Neural crest cell (in vitro differentiated cells): ENCODE measurements at regions not wholly inside any gene's neighbourhood (a gene's known extent, or its start where the extent isn't known, plus 50 kb on each side); places are given as distances from the start of the nearest gene placed in this dataset.

Experiments used
- DNase-seq: peaks from one replicate; pipeline ENCODE4 v3.0.0; 2021; ENCODE audit warnings: low read depth, mixed read lengths, low spot score
- H3K27ac Mint-ChIP-seq: one replicate; pipeline ENCODE4 v1.8.0; 2021; ENCODE audit warnings: mild to moderate bottlenecking, mixed read lengths; ENCODE audit not compliant: unreplicated experiment
- H3K27me3 Mint-ChIP-seq: 2 replicates; pipeline ENCODE4 v1.8.0; 2021; ENCODE audit warnings: low read depth, mild to moderate bottlenecking, mixed read lengths
- H3K36me3 Mint-ChIP-seq: 2 replicates; pipeline ENCODE4 v1.8.0; 2021; ENCODE audit warnings: low read depth, mild to moderate bottlenecking, mixed read lengths
- H3K4me1 Mint-ChIP-seq: 2 replicates; pipeline ENCODE4 v1.8.0; 2021; ENCODE audit warnings: mixed read lengths
- H3K4me3 Mint-ChIP-seq: one replicate; pipeline ENCODE4 v1.8.0; 2021; ENCODE audit warnings: mild to moderate bottlenecking, mixed read lengths
- H3K9me3 Mint-ChIP-seq: 2 replicates; pipeline ENCODE4 v1.8.0; 2021; ENCODE audit warnings: mixed read lengths
- CTCF ChIP-seq: fragments of 200-600 bp; sonication (generic); conservative IDR thresholded peaks from 2 replicates; pipeline ENCODE4 v1.5.0; 2021; ENCODE audit warnings: antibody characterized with exemption, mild to moderate bottlenecking

GRCh38 chr2:12151716-12152115, 405.3 kb downstream of the LPIN1 start:
- no peaks in the 10 kb centered on the region for H3K36me3 Mint-ChIP-seq
- TF ChIP-seq CTCF, result no peak
- no peaks in the 10 kb centered on the region for H3K9me3 Mint-ChIP-seq
- no peak overlapping the region for H3K27ac Mint-ChIP-seq
- H3K27me3 Mint-ChIP-seq, result no peaks in the 10 kb centered on the region
- no peak overlapping the region for H3K4me3 Mint-ChIP-seq
- peaks cover 8% of the 10 kb centered on the region for H3K4me1 Mint-ChIP-seq
- no peak for DNase-seq

- H3K36me3 Mint-ChIP-seq, result no peaks in the 10 kb centered on the region
- H3K9me3 Mint-ChIP-seq, result peaks cover 3% of the 10 kb centered on the region
- DNase-seq, result no peak
- no peak for TF ChIP-seq CTCF
- H3K4me1 Mint-ChIP-seq, result peaks cover 8% of the 10 kb centered on the region
- H3K4me3 Mint-ChIP-seq, result no peak overlapping the region
- H3K27me3 Mint-ChIP-seq, result no peaks in the 10 kb centered on the region
- no peak overlapping the region for H3K27ac Mint-ChIP-seq
Measured at GRCh38 chr2:12152888-12153287, 406.5 kb downstream of the LPIN1 start.

- H3K9me3 Mint-ChIP-seq, result peaks cover 5% of the 10 kb centered on the region
- no peak for TF ChIP-seq CTCF
- DNase-seq, result no peak
- no peak overlapping the region for H3K4me3 Mint-ChIP-seq
- no peaks in the 10 kb centered on the region for H3K36me3 Mint-ChIP-seq
- peaks cover 8% of the 10 kb centered on the region for H3K4me1 Mint-ChIP-seq
- H3K27me3 Mint-ChIP-seq, result no peaks in the 10 kb centered on the region
- no peak overlapping the region for H3K27ac Mint-ChIP-seq
Measured at GRCh38 chr2:12155303-12156051, 409.0 kb downstream of the LPIN1 start.

DNA sequence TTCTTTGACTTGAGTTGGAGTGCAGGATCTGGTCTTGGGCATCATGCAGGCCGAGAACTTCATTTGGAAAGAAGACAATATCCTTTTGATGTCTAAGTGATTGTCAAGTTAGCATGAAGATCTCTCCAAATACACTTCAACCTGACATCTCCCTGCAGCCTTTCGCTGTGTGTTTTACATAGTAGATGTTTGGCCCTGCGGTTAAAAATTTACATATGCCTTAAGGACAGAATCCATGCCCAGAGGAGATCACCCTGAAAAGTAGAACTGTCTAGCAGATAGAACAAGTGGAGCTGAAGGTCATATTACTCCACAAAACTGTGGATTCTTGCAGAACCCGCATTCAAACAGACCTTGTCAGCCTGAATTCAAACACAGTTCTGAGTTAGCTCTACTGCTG, 409.9 kb downstream of the LPIN1 start:
- H3K4me1 Mint-ChIP-seq, result peaks cover 13% of the 10 kb centered on the region
- no peak for TF ChIP-seq CTCF
- no peaks in the 10 kb centered on the region for H3K27me3 Mint-ChIP-seq
- H3K4me3 Mint-ChIP-seq, result no peak overlapping the region
- no peak for DNase-seq
- H3K9me3 Mint-ChIP-seq, result peaks cover 5% of the 10 kb centered on the region
- no peak overlapping the region for H3K27ac Mint-ChIP-seq
- no peaks in the 10 kb centered on the region for H3K36me3 Mint-ChIP-seq

DNA sequence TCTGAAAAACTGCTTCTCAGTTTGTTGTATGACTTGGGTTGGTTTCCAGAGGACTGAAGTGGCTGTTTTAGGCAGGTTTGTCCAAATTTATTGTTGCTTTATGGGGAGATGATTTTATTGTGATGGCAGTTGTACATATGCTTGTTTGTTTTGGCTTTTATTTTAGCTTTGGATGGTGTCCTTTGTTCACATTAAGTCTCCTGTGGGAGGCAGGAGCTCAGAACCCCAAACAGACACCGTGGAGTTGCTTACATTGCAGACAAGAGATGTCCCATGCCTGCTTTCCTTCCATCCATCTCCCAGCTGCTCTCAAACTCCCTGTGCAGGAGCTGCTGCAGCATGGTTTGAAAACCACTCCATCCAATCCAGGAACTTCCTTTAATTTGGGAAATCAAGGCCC, 414.7 kb downstream of the LPIN1 start:
- no peaks in the 10 kb centered on the region for H3K27me3 Mint-ChIP-seq
- peaks cover 8% of the 10 kb centered on the region for H3K9me3 Mint-ChIP-seq
- H3K27ac Mint-ChIP-seq, result no peak overlapping the region
- H3K4me3 Mint-ChIP-seq, result no peak overlapping the region
- no peak for DNase-seq
- peaks cover 12% of the 10 kb centered on the region for H3K4me1 Mint-ChIP-seq
- H3K36me3 Mint-ChIP-seq, result peaks cover 2% of the 10 kb centered on the region
- TF ChIP-seq CTCF, result no peak
